Eye (tissue), 1 donor: ENCODE measurements at regions not wholly inside any gene's neighbourhood (a gene's known extent, or its start where the extent isn't known, plus 50 kb on each side); places are given as distances from the start of the nearest gene placed in this dataset.

Experiments
- DNase-seq: peaks from one replicate; pipeline ENCODE4 v3.0.0-alpha.2; 2015

GRCh38 chr1:214208460-214208859, 72.5 kb upstream of the SMYD2 start:
- peak; percentile 63 for DNase-seq

DNA sequence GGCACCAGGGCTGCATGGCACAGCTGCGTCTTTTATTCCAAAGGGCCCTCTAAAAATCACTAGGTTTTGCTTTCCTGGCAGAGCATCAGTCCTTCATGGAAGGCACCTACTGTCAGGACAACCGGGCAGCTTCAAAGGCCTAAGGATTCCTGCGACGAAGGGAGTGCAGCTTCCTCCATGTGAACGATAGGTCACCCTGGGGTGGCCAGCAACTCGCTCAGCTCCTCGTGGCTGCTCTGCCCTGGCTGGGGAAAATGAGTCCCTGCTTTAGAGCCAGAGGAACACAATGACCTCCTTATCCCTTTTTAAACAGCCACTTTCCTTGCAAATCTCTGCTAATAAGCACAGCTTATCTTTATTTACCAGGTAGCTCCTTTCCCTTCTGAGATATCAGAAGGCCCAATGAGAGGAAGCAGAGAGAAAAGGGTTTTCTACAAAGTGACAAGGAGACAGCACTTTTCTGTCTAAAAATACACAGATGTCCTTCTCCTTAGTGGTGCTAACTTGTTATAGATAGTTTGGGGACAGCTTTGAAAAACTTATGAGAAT, 71.6 kb upstream of the SMYD2 start:
- DNase-seq: no peak

GRCh38 chr1:214213136-214213535, 67.8 kb upstream of the SMYD2 start:
- no peak for DNase-seq

DNA sequence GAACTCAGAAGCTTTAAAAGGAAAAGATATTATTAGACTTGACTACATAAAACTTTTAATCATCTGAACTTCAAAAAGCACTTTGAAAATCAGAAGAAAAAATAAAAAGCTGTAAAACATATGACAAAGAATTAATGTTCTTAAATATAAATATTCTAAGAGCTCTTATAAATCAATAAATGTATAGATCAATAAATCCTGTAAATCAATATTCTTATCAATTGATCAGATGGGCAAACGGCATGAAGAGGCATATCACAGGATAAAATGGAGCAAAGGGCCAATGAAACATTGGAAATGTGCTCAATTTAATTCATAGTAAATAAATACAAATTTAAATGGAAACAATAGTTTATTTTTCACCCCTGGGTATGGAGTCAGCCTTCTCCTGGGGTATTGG, 66.1 kb upstream of the SMYD2 start:
- no peak for DNase-seq

DNA sequence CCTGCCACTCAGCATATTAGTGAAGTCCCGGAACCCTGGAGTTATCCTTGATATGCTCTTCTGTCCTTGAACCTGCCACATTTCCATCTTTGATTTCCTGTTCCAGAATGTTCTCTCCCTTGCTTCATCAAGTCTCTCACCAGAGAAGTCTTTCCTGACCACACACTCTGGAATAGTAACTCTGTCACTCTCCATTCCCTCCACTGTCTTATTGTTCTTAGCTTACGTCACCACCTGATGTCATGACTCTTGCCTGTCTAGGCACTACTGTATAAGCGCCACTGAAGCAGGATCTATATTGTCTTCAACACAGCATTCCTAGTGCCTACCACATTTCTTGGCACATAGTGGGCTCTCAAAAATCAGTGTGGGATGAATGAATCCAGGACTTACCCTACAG, 65.4 kb upstream of the SMYD2 start:
- no peak for DNase-seq

GRCh38 chr1:214216021-214216420, 64.9 kb upstream of the SMYD2 start:
- DNase-seq: no peak

DNA sequence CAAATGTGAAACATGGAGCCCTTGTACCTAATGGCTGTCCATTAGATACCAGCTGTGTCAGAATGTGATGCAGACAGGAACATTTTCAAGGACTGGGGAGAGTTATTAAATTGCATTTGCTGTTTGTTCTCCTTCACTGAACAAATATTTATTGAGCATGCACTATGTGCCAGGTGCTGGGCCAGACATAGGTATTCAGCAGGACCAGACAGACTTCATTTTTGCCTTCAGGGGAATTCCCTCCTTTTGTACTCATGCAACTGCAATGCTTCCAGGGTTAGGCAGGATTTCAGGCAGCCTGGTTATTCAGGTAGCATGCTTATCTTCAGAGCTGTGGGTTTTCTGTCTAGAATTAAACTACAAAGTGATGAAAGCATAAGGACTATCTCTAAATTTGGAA, 64.2 kb upstream of the SMYD2 start:
- no peak for DNase-seq

DNA sequence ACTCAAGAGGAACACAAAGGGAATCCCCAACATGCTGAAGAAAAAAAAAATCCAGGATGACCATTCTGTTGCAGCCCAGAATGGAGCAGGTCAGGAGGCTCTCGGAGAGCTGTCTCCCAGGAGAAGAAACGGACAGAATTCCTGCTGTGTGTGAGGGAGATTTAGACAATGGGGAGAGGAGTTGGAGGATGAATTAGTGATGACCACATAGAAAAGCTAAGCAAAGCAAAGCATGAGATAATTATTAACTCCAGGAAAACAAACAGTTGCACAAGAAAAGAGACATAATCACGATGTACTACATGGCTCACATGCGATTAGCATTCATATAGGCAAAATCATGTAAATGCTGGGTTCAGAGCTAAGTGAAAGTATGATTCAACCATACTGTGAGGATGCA, 61.1 kb upstream of the SMYD2 start:
- DNase-seq: no peak

DNA sequence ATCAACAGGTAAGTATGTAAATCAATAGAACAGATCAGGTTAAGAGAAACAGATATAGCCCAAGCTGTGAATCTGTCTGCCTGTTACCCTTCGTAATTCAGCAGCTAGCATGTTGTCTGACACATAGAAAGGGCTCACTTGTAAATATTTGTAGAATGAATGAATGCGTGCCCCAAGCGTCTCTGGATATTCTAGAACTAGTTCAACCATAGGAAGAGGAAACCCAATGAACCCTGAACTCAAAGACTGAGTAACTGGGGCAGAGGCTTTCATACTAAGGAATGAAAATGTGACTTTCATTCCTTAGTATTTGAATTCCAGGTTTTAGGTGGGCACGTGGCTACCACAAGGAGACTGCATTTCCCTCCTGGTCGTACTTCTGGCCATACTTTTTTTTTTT, 60.1 kb upstream of the SMYD2 start:
- no peak for DNase-seq

DNA sequence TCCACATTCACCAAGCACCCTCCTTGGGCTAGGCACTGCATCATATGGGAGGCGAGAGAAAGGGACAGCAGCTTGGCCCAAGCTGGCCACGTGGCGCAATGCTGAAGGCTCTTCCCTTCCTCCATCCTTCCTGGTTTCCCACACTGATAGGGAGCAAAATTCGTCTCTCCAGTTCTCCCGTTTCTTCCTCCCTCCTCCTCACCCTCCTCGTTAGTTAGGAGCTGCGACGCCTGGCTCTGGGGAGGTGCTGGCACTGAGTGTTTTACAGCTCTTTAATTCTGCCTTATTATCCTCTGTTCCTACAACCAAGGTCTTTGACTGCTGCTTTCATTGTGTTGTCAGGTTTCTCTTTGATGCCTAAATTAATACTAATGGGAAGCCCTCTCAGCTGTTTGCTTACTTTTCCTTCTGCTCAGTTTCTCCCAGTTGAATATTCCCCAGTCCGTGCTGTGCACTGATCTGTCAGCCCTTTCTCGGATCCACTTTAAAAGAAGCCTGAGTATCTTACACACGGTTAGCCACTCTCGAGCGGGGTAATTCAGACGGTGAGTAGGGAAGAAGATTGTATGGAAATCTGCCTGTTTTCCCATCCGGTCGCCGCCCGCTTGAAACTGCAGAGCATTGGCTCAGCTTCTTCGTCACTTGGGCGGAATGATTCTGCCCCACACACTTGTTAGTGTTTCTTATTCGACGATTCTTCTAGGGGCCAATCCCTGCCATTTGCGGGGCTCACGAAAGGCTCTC, 56.2 kb upstream of the SMYD2 start:
- DNase-seq: peak; percentile 71

GRCh38 chr1:214228976-214229375, 52.0 kb upstream of the SMYD2 start:
- no peak for DNase-seq

- no peak for DNase-seq
Observed at GRCh38 chr1:214229736-214230135, 51.2 kb upstream of the SMYD2 start.
